ENCODE measurements at regions not wholly inside any gene's neighbourhood (a gene's known extent, or its start where the extent isn't known, plus 50 kb on each side); places are given as distances from the start of the nearest gene placed in this dataset.

- Histone ChIP-seq H3K4me2 (ENCODE audit: low read depth, low read length) (no peak overlapping the region), H3K9me3 (ENCODE audit: low read length) (peaks cover 22% of the 10 kb centered on the region; the same call in 1 of the 2 replicates), H3K27me3 (ENCODE audit: control insufficient read depth in 1 of 2, insufficient read depth in 2 of 2, low read length in 2 of 2) (no peaks in the 10 kb centered on the region), H3K27ac (ENCODE audit: extremely low read length, insufficient read depth, low read length) (no peak overlapping the region), H2AFZ (ENCODE audit: low read length) (no peak overlapping the region), H3K4me1 (ENCODE audit: insufficient read depth, low read length) (no peaks in the 10 kb centered on the region), H4K20me1 (ENCODE audit: insufficient read depth, low read length) (no peaks in the 10 kb centered on the region), H3K79me2 (ENCODE audit: insufficient read depth, low read length) (no peaks in the 10 kb centered on the region), H3K36me3 (replicated peaks in 1 of 2; ENCODE audit: control insufficient read depth in 1 of 2, insufficient read depth in 2 of 2, low read length in 2 of 2) (no peaks in the 10 kb centered on the region), H3K9ac (ENCODE audit: insufficient read depth, low read depth, low read length) (no peak overlapping the region), H3K4me3 (replicated peaks in 1 of 3; ENCODE audit: insufficient read depth in 1 of 3, low read depth in 2 of 3, low read length in 3 of 3) (no peak overlapping the region)
- ATAC-seq (no peak), FAIRE-seq (no peak), DNase-seq (ENCODE audit: low spot score) (no peak)
- intact Hi-C loops (cut with micrococcal nuclease; ENCODE audit: unreplicated experiment): no loop called here
- CTCF ChIA-PET (ENCODE audit: low intra/inter-chr PET ratio, low total read pairs): no interaction called here
- POLR2A ChIA-PET: no interaction called here
- BruUV-seq (replicated peaks): no TSS peak
- in situ Hi-C loops (cut with HindIII; ENCODE audit: extremely low pct_ligation_motif_present, low pct_unique_long_range_greater_than_20kb): no loop called here
- no peak for TF ChIP-seq IKZF4 (CRISPR knock-in tag; IDR thresholded peaks at IDR 0.05; ENCODE audit: borderline replicate concordance, low read depth, not compliant biosample characterization)
- no peak for TF ChIP-seq ZNF577 (CRISPR knock-in tag; IDR thresholded peaks at IDR 0.05; ENCODE audit: borderline replicate concordance, low read depth)
- no peak for TF ChIP-seq ZFP90 (CRISPR knock-in tag; IDR thresholded peaks at IDR 0.05; ENCODE audit: borderline replicate concordance)
- TF ChIP-seq ZNF24 (IDR thresholded peaks at IDR 0.05): no peak
- TF ChIP-seq ZNF562 (CRISPR knock-in tag; IDR thresholded peaks at IDR 0.05; ENCODE audit: borderline replicate concordance): no peak
- no peak for TF ChIP-seq ZNF597 (CRISPR knock-in tag; IDR thresholded peaks at IDR 0.05)
- TF ChIP-seq PCBP2 (optimal IDR thresholded peaks at IDR 0.05; ENCODE audit: low read depth, low read length, poor library complexity, severe bottlenecking): no peak
- TF ChIP-seq NONO (IDR thresholded peaks at IDR 0.05): no peak
- no peak for TF ChIP-seq NONO (CRISPR knock-in tag; conservative IDR thresholded peaks at IDR 0.05)
- TF ChIP-seq EHMT2 (IDR thresholded peaks at IDR 0.05; ENCODE audit: borderline replicate concordance, low read depth, low read length): no peak
These were observed 322.2 kb upstream of the SEMA6D start for GRCh38 chr15:47395076-47395475.
